ENCODE measurements at regions not wholly inside any gene's neighbourhood (a gene's known extent, or its start where the extent isn't known, plus 50 kb on each side); places are given as distances from the start of the nearest gene placed in this dataset.
"Not testable (repeated sequence)": the region's sequence is repeated elsewhere in the genome, so short reads cannot be mapped to it uniquely, and the experiment has no call there.

GRCh38 chr6:55955684-55956083 is 80.3 kb upstream of the BMP5 start:
- DNase-seq: no peak

GRCh38 chr6:55954436-55954835 is 79.0 kb upstream of the BMP5 start:
- DNase-seq: no peak

DNA sequence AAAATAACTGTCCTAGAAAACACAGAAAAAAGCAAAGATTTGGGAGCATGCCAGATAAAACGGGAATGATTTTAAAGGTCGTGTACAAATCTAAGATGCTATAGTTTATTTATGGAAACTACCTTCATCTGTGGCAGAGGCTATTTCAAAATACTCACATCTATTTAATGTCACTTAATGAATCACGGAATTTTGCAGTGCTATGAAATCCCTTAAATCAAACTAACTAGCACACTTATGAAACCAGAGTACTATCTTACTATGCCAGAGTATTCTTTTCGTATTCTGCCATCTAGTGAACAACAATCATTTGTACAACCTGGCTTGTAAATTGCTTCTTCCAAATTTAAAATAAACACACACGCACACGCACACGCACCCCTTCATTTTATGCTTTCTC is 77.9 kb upstream of the BMP5 start:
- peak; percentile 56 for DNase-seq

- no peak for DNase-seq
Measured at GRCh38 chr6:55950071-55950814, 74.9 kb upstream of the BMP5 start.

GRCh38 chr6:55943329-55943728 is 67.9 kb upstream of the BMP5 start:
- DNase-seq: no peak

DNA sequence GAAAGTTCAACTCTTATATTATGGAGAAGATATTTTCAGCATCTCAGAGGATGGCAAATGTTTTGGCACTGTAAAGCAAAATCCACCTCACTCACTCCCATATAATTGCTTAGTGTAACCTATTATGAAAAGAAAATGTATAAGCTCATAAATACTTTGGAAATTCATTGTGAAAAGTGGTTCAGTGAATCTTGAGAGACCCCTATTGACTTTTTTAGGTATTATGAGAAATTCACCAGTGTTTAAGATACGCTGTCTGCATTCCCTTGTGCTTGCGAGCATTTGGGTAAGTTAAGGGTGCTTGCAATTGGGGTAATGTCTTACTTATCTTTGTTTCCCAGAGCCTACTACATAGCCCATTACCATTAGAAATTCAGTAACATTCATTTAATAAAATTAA is 66.3 kb upstream of the BMP5 start:
- no peak for DNase-seq

DNA sequence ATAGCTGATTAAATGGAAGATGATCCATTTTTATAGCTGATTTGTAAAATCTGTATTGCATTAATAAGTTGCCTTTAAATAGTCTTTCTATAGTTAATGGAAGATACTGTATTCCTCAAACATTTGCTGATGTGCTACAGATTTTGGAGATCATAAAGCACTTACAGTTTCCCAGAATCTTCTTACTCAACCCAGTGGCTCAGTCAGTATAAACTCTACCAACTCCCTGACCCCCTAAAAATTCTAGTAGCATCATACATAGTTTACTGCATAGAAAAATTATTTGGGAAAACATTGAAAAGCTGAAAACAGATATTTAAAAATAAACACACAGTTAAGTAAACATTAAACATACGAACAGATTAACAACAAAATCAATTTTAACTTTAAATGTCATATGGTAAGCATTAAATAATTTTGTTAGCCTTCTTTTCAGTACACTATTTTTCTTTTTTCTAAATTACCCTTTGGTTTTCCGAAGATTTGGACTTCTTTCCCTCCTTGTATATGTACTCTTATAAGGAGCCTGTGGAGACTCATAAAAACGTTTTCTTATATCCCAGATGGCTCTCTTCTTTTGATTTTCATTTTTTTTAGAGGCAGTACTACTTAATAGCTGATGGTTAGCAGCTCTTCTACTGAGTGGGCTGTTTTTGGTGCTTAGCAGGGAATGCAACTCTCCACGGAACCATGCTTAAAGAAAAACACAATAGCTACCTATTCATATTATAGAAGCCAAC is 62.7 kb upstream of the BMP5 start:
- no peak for DNase-seq

DNA sequence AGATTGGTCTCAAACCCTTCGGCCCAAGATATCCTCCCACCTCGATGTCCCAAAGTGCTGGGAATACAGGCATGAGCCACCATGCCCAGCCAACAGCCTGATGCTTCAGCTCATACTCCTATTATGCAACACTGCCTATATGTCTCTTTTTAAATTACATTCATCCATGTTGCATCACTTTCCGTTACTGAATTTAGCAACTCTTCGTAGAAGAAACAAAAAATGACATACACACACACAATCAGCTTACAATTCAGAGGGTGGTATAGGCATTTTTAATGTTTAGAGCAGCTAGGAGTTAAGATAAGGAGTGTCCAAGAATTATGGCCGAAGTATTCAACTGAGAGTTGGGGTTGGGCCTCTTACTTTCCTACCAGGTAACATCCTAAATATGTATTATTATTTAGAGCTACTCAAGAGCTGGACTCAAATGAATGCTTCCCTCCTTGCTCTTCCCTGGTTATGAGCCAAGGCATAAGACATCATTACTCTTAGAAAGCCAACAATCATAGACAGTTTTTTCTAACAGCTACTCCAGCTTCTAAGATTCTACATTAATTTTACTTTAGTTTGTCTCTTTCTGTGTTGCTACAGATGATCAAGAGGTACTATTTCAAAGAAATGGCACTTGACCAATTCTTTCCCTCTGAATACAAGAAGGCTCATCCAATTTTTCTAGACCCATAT is 62.0 kb upstream of the BMP5 start:
- no peak for DNase-seq

GRCh38 chr6:55931101-55931500 is 55.7 kb upstream of the BMP5 start:
- DNase-seq: no peak

DNA sequence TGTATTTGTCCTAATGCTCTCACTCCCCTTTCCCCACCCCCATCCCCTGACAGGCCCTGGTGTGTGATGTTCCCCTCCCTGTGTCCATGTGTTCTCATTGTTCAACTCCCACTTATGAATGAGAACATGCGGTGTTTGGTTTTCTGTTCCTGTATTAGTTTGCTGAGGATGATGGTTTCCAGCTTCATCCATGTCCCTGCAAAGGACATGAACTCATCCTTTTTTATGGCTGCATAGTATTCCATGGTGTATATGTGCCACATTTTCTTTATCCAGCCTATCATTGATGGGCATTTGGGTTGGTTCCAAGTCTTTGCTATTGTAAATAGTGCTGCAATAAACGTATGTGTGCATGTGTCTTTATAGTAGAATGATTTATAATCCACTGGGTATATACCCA is 52.3 kb upstream of the BMP5 start:
- not testable (repeated sequence) for DNase-seq

- DNase-seq: no peak
Measured at GRCh38 chr6:55925292-55925691, 49.9 kb upstream of the BMP5 start.

Data from hindlimb muscle (tissue), 1 donor.